GM12874 (cell line): ENCODE measurements at regions not wholly inside any gene's neighbourhood (a gene's known extent, or its start where the extent isn't known, plus 50 kb on each side); places are given as distances from the start of the nearest gene placed in this dataset.

Source experiments
- CTCF ChIP-seq: IDR thresholded peaks from 2 replicates; pipeline ENCODE4 v1.5.1; 2011; ENCODE audit warnings: low read depth, mild to moderate bottlenecking, control low read depth, low read length, moderate library complexity; ENCODE audit not compliant: insufficient read depth

GRCh38 chr5:98583586-98583985 is 189.9 kb upstream of the RGMB start:
- no peak for TF ChIP-seq CTCF

- TF ChIP-seq CTCF, result no peak
These were observed 187.7 kb upstream of the RGMB start for GRCh38 chr5:98585661-98586310.

GRCh38 chr5:98586581-98586980 is 186.9 kb upstream of the RGMB start:
- TF ChIP-seq CTCF, result no peak

- TF ChIP-seq CTCF, result no peak
These were observed 186.3 kb upstream of the RGMB start for GRCh38 chr5:98587166-98587565.

- TF ChIP-seq CTCF, result no peak
These were observed 185.2 kb upstream of the RGMB start for GRCh38 chr5:98588215-98588614.

GRCh38 chr5:98593418-98593817 is 180.0 kb upstream of the RGMB start:
- no peak for TF ChIP-seq CTCF

- TF ChIP-seq CTCF, result no peak
These were observed 179.4 kb upstream of the RGMB start for GRCh38 chr5:98594098-98594497.
